ENCODE measurements at regions not wholly inside any gene's neighbourhood (a gene's known extent, or its start where the extent isn't known, plus 50 kb on each side); places are given as distances from the start of the nearest gene placed in this dataset.

DNA sequence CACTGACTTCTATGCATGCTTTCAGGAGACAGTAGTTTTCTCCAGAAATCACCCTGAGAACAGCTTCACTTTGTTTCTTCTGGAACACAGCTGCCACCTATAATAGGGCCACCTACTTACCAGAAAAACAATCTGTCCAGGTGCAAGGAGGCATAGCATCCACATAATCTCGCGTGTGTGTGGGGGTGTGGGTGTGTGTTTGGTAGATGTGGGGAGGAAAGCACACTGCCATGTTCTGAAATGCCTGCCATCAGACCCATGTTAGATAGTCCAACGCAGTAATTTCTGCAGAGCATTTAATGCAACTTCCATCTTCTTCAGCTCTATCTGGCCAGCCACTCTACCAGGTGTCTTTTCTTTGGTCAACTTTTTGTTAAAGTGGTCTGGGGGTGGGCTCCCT is 102.9 kb downstream of the ACER2 start:
- DNase-seq (ENCODE audit: low read depth in 2 of 2) = no peak

DNA sequence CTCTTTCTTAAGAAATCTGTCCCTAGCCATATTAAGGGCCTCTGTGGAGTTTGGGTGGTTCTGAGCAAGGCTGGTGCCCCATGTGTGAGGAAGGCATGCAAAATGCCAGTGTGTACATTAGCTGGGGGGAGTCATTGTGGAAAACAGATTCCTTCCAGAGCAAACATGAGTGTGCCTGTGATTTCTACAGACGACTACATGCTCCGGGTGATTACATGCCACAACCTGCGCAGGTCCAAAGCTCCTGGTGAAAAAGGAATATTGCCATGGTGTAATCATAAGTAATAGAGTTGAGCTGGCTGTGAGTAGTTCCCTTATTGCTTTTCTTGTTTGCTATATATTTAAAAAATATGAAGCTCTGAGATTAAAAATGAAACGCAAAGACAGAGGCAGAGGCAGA is 102.1 kb downstream of the ACER2 start:
- no peak for DNase-seq (ENCODE audit: low read depth in 2 of 2)

All from stimulated activated CD4-positive, alpha-beta T cell treated with anti-CD3 and anti-CD28 coated beads, Interleukin-4, amount 100 ng/mL, for 48 hours (primary cell).